GM18861 (cell line): ENCODE measurements at regions not wholly inside any gene's neighbourhood (a gene's known extent, or its start where the extent isn't known, plus 50 kb on each side); places are given as distances from the start of the nearest gene placed in this dataset.
"Not testable (repeated sequence)": the region's sequence is repeated elsewhere in the genome, so short reads cannot be mapped to it uniquely, and the experiment has no call there.

Experiments
- ATAC-seq: cut with Tn5 transposase; IDR thresholded peaks from one replicate; pipeline ENCODE4 v1.9.1; 2021; ENCODE audit not compliant: unreplicated experiment

- no peak for ATAC-seq
These were observed 133.6 kb upstream of the GLRA1 start for GRCh38 chr5:152058267-152058666.

DNA sequence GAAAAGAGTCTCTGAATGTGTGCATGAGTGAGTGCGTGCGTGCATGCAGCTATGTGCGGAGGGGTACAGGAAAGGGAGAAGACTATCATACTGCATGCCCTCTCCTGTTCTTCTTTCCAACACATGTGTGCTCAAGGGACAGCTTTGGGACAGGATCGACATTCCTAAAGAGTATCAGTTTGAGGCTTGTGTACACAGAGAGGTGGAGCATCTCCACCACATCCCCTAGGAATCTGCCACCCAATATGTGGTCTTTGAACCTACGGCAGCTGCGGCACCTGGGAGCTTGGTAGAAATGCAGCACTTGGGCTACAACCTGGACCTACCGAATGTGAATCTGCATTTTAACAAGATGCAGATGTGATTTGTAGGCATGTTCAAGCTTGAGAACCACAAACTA is 132.3 kb upstream of the GLRA1 start:
- ATAC-seq: no peak

DNA sequence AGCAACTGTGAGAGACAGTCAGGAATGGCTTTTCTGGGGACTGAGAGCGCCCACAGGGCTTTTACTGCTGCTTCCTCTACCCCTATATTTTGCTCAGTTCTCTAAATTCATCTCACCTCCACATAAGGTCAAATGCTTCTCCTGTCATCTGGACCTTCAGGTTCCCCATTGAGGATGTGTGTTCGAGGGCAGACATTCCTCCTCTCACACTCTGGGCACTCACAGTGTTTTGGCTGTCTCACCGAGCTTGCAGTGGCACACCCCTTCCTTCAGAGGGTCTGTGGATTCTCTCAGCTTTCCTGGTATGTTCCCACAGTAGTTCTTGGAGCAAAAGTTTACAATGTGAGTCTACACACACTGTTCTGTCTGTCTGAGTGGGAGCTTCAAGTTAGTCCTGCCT is 127.8 kb upstream of the GLRA1 start:
- no peak for ATAC-seq

GRCh38 chr5:152051499-152052454 is 127.1 kb upstream of the GLRA1 start:
- ATAC-seq: no peak

- no peak for ATAC-seq
These were observed 121.7 kb upstream of the GLRA1 start for GRCh38 chr5:152046361-152046760.

DNA sequence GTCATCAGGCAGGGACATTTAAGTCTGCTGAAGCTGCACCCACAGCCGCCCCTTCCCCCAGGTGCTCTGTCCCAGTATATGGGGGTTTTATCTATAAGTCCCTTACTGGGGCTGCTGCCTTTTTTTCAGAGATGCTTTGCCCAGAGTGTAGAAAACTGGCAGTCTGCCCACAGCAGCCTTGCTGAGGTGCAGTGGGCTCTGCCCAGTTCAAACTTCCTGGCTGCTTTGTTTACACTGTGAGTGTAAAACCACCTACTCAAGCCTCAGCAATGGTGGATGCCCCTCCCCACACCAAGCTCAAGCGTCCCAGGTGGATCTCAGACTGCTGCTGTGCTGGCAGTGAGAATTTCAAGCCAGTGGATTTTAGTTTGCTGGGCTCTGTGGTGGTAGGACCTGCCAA is 114.2 kb upstream of the GLRA1 start:
- ATAC-seq: not testable (repeated sequence)

DNA sequence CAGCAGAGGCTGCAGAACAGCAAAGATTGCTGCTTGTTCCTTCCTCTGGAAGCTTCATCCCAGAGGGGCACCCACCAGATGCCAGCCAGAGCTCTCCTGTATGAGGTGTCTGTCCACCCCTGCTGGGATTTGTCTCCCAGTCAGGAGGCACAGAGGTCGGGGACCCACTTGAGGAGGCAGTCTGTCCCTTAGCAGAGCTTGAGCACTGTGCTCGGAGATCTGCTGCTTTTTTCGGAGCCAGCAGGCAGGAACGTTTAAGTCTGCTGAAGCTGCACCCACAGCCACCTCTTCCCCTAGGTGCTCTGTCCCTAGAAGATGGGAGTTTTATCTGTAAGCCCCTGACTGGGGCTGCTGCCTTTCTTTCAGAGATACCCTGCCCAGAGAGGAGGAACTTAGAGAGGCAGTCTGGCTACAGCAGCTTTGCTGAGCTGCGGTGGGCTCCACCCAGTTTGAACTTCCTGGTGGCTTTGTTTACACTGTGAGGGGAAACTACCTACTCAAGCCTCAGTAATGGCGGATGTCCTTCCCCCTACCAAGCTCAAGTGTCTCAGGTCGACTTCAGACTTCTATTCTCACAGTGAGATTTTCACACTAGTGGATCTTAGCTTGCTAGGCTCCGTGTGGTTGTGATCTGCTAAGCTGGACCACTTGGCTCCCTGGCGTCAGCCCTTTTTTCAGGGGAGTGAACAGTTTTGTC is 101.8 kb upstream of the GLRA1 start:
- ATAC-seq: not testable (repeated sequence)

GRCh38 chr5:152016421-152016820 is 91.8 kb upstream of the GLRA1 start:
- ATAC-seq: no peak

DNA sequence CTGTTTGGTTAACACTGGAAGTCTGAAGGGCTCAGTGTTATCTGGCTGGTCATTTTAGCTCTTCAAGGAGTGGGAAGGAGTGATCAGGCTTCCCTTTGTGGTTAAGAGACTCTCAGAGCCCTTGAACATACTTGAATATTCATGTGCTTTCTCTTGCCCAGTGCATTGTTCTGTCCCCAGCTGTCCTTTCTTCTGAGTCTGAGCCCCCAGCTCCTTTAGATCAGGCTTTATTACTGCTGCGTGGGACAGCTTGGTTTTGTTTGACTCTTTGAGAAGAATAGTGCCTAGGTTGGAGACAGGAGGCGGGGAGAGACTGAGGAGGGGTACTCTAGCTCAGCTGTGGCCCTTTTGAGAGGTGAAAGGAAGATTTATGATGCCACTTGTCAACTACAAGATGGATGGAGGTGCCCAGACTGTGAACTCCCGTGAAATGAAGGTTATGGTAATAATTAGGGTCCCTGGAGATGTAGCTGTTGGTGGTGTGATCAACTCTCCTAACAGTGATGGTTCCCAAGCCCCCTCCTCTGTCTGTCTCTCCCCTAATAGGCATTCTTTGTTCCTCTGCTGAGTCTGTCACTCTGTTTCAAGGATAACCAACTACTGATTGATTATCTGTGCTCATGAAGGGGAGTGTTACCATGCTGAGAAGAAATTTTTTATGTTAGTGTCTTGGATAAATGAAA is 83.1 kb upstream of the GLRA1 start:
- ATAC-seq: no peak

DNA sequence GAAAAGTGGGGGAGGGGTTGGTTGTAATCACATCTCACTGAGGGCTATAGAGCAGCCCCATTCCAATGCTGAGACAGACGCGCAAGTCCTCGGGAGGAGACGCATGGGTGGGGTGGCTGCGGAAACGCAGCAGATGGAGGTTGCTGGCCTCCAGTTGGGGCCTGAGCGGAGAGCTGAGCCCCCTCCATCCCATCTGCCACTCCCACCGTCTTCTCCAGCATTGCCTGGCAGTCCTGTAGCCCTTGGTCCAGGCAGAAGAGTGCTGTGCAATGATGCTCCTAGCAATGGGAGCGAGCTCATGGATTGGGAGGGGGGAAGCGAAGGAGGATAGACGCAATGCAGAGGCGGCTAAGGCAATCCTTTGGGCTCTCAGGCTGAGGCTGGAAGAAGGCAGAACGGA is 79.4 kb upstream of the GLRA1 start:
- no peak for ATAC-seq
